Lower leg skin (tissue), 3 donors: ENCODE measurements at regions not wholly inside any gene's neighbourhood (a gene's known extent, or its start where the extent isn't known, plus 50 kb on each side); places are given as distances from the start of the nearest gene placed in this dataset.

Experiments used
- POLR2A ChIP-seq, 2 donors: fragments of 450-650 bp; IDR thresholded peaks; one replicate each; pipeline ENCODE4 v1.6.1; 2016 to 2017; ENCODE audit warnings: antibody characterized with exemption in 2 of 2, mild to moderate bottlenecking in 1 of 2, moderate library complexity in 1 of 2
- TF ChIP-seq, protein P1 (sequence below), 3 donors: fragments of 450-650 bp; IDR thresholded peaks; one replicate each; pipeline ENCODE4 v1.5.1; 2016; ENCODE audit warnings: antibody characterized with exemption in 3 of 3, mild to moderate bottlenecking in 3 of 3, moderate library complexity in 2 of 3

DNA sequence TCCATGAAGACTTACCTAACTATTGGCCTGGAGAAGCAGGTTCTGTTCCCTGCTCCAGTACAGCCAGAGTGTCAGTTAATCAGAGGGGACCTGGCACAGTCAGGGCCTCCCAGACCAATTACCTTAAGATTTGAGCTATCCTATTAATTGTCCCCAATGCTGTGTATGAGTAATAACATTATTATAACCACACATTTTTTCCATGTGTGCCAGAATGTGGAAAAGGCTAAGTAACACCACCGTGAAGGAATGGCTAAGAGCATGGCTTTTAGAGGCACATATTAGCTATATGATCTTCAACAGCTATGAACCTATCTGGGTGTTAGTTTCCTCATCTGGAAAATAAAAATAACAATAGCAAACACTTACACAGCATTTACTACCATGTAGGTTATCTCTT lies 111.1 kb upstream of the RAP1B start:
- TF ChIP-seq, protein P1, sequence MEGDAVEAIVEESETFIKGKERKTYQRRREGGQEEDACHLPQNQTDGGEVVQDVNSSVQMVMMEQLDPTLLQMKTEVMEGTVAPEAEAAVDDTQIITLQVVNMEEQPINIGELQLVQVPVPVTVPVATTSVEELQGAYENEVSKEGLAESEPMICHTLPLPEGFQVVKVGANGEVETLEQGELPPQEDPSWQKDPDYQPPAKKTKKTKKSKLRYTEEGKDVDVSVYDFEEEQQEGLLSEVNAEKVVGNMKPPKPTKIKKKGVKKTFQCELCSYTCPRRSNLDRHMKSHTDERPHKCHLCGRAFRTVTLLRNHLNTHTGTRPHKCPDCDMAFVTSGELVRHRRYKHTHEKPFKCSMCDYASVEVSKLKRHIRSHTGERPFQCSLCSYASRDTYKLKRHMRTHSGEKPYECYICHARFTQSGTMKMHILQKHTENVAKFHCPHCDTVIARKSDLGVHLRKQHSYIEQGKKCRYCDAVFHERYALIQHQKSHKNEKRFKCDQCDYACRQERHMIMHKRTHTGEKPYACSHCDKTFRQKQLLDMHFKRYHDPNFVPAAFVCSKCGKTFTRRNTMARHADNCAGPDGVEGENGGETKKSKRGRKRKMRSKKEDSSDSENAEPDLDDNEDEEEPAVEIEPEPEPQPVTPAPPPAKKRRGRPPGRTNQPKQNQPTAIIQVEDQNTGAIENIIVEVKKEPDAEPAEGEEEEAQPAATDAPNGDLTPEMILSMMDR (IDR thresholded peaks at IDR 0.05): no peak
- TF ChIP-seq POLR2A (IDR thresholded peaks at IDR 0.05): no peak
